Urothelium cell line (cell line): ENCODE measurements at regions not wholly inside any gene's neighbourhood (a gene's known extent, or its start where the extent isn't known, plus 50 kb on each side); places are given as distances from the start of the nearest gene placed in this dataset.
"Not testable (repeated sequence)": the region's sequence is repeated elsewhere in the genome, so short reads cannot be mapped to it uniquely, and the experiment has no call there.

ENCODE experiments used
- DNase-seq: peaks from one replicate; pipeline ENCODE4 v3.0.0; 2011; ENCODE audit warnings: low spot score, mixed read lengths
- FAIRE-seq: peaks from 2 replicates; lab custom pipeline; 2011; peaks lifted over from hg19 to GRCh38; lab: Jason Lieb, UNC

- DNase-seq (no peak), FAIRE-seq (no peak)
These were observed 296.8 kb downstream of the ARRDC4 start for GRCh38 chr15:98257290-98257689.

GRCh38 chr15:98263787-98264186 lies 303.3 kb downstream of the ARRDC4 start:
- FAIRE-seq = no peak
- no peak for DNase-seq

- DNase-seq (no peak), FAIRE-seq (no peak)
These were observed 305.8 kb downstream of the ARRDC4 start for GRCh38 chr15:98266295-98266694.

DNA sequence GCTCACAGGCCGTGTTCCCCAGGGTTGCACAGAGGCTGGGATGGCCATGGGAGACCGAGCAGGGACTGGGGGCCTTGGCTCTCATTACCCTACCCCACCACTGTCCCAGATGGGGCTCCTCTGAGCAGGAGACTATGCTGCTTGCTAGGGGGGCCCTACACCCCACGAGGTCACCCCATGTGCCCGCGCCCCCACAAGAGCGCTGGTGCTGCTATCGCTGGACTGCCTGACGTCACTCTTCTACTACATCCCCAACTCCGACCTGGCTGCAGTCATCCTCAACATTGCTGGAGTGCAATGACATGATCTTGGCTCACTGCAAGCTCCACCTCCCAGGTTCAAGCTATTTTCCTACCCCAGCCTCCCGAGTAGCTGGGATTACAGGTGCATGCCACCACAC lies 307.7 kb downstream of the ARRDC4 start:
- FAIRE-seq (no peak), DNase-seq (no peak)

DNA sequence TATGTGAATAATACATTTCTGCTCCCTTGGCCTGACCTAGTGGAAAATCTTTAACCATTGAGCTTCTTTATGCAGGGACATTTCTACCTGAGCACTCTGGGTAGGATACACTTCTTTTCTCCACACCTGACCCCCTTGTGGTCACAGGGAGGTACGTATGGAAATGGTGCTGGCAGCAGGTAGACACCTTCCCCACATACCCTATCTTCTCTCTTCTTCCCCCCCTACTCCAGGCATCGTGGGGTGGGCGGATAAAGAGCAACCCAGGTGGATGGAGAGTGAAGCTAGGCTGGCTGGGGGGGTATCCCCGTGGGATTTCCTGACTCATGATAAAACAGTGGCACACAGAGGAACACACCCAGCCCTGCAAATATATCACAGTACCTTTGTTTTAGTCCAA lies 312.1 kb downstream of the ARRDC4 start:
- DNase-seq (no peak), FAIRE-seq (no peak)

GRCh38 chr15:98276018-98276417 lies 315.5 kb downstream of the ARRDC4 start:
- DNase-seq (no peak), FAIRE-seq (no peak)

GRCh38 chr15:98277602-98278001 lies 317.1 kb downstream of the ARRDC4 start:
- FAIRE-seq = no peak

DNA sequence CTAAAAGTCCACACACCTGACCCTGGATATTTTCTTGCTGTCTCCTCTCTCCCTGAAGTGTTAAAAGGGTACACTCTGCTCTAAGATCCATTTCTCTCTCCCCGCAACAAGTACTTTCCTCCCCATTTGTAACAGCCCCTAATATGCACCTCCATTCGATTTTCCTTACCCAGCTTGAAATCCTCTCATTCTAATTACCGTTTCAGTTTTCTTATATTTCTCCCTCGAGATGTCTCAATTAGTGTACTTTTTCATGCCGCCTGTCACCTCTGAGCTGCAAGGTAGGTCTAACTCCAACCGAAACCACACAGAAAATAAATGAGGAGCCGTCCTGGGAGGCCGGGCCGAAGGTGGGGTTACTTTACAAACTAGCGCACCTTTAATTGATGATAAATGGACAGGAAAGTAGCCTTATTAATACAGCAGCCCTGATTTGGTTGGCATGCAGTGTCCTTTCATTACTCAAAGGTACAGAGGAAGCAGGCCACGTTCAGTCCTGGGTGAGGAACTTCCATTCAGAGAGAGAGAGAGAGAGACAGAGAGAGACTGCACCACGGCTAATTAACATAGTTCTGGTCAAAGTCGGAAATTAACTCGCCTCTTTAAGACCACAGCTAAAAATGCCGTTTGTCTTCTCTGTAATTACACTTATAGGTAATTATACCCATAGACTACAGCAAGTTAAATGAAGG lies 319.9 kb downstream of the ARRDC4 start:
- FAIRE-seq = no peak
- DNase-seq = no peak

More at GRCh38 chr15:98277602-98278001, 317.1 kb downstream of the ARRDC4 start:
- DNase-seq = no peak

GRCh38 chr15:98281130-98281529 lies 320.6 kb downstream of the ARRDC4 start:
- DNase-seq (no peak), FAIRE-seq (no peak)

DNA sequence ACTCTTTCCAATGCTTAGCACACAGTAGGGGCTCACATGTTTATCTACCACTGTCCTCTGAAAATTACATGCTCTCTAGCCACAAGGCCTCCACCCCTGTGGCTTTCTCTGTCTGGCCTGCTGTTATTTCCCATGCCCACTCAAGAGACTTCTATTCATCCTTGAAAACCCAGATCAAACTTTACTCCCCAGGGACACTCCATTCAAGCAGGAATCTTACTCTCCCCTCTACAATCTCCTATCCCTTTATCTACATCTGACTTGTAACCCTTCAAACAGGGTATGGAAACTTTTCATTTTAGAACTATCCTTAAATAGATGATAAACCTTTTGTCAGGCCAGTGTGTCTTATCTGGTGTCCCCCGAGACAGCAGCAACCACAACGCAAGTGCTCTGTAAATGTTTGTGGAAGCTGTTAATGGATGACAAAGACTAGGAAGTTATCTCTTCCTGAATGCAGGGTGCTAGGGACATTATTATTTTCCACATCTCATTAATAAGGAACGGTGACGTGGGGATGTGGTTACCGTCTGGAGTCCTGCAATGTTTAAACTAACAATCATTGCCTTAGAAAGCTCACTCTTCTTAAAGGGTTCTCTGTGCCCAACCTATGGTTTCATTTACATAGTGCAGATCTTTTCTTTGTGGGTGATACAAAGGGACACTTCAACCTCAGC lies 322.3 kb downstream of the ARRDC4 start:
- DNase-seq (no peak), FAIRE-seq (no peak)

DNA sequence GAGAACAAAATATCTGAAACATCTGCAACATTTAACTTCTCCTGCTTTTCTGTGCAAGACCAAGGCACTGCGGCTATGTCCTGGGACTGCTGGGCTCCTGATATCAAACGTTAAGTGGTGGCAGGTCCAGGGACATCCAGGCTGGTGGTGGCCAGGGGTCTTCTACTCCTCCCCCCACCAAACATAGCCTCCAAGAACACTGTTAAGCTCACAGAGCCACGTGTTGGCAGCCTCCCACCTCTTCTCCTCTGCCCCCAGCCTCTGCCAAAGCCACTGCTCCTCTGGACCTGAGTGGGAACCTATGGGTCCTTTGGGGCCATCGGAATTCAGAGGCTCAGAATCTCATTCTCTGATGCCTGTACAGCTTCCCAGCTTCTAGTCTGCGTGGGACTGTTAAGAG lies 325.7 kb downstream of the ARRDC4 start:
- FAIRE-seq (no peak), DNase-seq (no peak)

GRCh38 chr15:98286831-98287230 lies 326.3 kb downstream of the ARRDC4 start:
- FAIRE-seq (no peak), DNase-seq (peak; percentile 22)

GRCh38 chr15:98288091-98288590 lies 327.6 kb downstream of the ARRDC4 start:
- no peak for DNase-seq
- FAIRE-seq = no peak

GRCh38 chr15:98289747-98290146 lies 329.2 kb downstream of the ARRDC4 start:
- DNase-seq (no peak), FAIRE-seq (no peak)

GRCh38 chr15:98292442-98293240 lies 332.1 kb downstream of the ARRDC4 start:
- DNase-seq (peak; percentile 81), FAIRE-seq (no peak)

GRCh38 chr15:98294126-98294525 lies 333.6 kb downstream of the ARRDC4 start:
- DNase-seq (no peak), FAIRE-seq (no peak)

GRCh38 chr15:98295101-98295759 lies 334.7 kb downstream of the ARRDC4 start:
- FAIRE-seq = not testable (repeated sequence)
- peak; percentile 57 for DNase-seq

DNA sequence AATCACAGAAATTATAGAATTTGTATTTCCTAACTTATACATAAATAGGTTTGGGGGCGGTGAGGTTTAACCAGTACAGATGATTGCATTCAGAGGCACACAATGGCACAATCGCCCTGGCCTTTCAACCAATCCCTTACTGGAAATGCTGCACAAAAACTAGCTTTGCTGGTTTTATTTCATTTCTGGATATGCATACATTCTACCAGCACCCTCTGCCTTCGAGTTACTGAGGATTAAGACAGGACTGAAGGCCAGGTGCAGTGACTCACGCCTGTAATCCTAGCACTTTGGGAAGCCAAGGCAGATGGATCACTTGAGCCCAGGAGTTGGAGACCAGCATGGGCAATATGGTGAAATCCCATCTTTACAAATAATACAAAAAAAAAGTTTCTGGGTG lies 336.1 kb downstream of the ARRDC4 start:
- DNase-seq (no peak), FAIRE-seq (no peak)

DNA sequence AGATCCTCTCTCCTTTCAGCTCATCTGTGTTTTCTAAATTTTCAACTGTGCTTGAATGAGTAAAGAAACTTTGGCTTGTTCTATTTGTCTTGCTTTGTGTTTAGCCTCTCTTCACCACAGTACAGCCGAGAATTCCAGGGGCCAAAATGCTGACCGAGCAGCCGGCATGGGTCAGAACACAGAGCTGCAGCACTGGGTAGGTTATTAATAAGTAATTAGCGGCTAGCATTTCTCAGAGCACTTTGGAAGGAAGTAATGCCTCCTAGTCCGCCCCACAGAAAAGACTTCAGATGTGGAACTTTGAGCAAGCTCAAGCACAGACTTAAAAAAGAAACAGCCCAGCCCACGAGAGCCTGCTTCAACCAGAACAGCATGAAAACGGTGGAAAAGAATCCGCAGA lies 343.9 kb downstream of the ARRDC4 start:
- FAIRE-seq (no peak), DNase-seq (no peak)

GRCh38 chr15:98308117-98308516 lies 340.2 kb upstream of the IGF1R start:
- FAIRE-seq = no peak
- no peak for DNase-seq

DNA sequence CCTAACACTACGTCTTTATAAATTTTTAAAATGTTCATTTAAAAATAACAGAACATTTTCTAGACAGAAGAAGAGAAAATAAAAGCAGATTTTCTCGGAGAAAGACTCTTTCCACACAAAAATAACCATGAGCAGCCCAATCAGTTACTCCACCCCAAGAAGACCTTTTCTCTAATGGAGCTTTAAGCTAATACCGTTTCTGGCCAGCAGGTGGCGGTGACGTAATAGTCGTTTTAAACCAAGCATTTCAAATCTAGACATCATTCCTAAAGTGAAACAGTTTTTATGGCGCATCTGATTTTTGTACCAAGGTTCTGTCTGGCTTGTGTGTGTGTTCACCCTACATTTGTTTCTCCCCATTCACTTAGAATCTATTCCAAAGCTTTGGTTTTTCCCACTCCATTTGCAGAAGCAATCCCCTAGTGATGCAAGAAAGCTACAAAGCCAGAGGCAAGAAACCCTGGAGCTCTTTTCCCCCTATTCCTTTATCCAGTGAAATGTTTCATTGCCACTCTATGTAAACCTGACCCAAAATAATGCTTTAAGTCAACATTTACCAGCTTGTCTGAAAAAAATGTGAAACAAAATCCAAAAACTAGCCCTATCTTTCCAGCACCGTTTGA lies 336.7 kb upstream of the IGF1R start:
- DNase-seq = peak; percentile 57

More for the DNA sequence above, 336.7 kb upstream of the IGF1R start:
- FAIRE-seq = no peak
